ENCODE measurements at regions not wholly inside any gene's neighbourhood (a gene's known extent, or its start where the extent isn't known, plus 50 kb on each side); places are given as distances from the start of the nearest gene placed in this dataset.

GRCh38 chr5:104265531-104266140 lies 703.0 kb upstream of the NUDT12 start:
- H3K4me1 ChIP-seq (ENCODE audit: control insufficient read depth, insufficient read depth, low read length) = no peaks in the 10 kb centered on the region
- TF ChIP-seq SMC3 (IDR thresholded peaks at IDR 0.05; ENCODE audit: low read depth, low read length) (no peak), BHLHE40 (IDR thresholded peaks at IDR 0.05; ENCODE audit: low read depth, low read length) (no peak), RCOR1 (IDR thresholded peaks at IDR 0.05; ENCODE audit: insufficient replicate concordance, low read length) (no peak), RFX5 (IDR thresholded peaks at IDR 0.05; ENCODE audit: low read depth, low read length) (no peak), MXI1 (IDR thresholded peaks at IDR 0.05; ENCODE audit: borderline replicate concordance, low read depth, low read length) (no peak), MAZ (IDR thresholded peaks at IDR 0.05; ENCODE audit: borderline replicate concordance, low read depth, low read length) (no peak), FOS (IDR thresholded peaks at IDR 0.05; ENCODE audit: low read depth, low read length) (no peak), CHD1 (IDR thresholded peaks at IDR 0.05; ENCODE audit: low read depth, low read length) (no peak), CEBPB (IDR thresholded peaks at IDR 0.05; ENCODE audit: low read depth, low read length) (no peak)
- H4K91ac ChIP-seq (ENCODE audit: insufficient read depth, low read depth, low read length) = no peak overlapping the region
- no peaks in the 10 kb centered on the region for H3K79me1 ChIP-seq (ENCODE audit: low read depth in 1 of 2, low read length in 2 of 2)
- H3K27ac ChIP-seq (ENCODE audit: insufficient read depth, low read length) = no peak overlapping the region
- no peak overlapping the region for H2BK5ac ChIP-seq (ENCODE audit: low read depth, low read length, poor library complexity, severe bottlenecking)
- no peak overlapping the region for H2BK120ac ChIP-seq (ENCODE audit: low read depth, low read length)
- H3K56ac ChIP-seq (ENCODE audit: extremely low read depth, insufficient read depth, low read length) = no peak overlapping the region
- no peaks in the 10 kb centered on the region for H3K36me3 ChIP-seq (ENCODE audit: control insufficient read depth, insufficient read depth, low read length)
- CTCF ChIA-PET = no interaction called here
- H3K9me1 ChIP-seq (ENCODE audit: insufficient read depth, low read length) = no peaks in the 10 kb centered on the region
- in situ Hi-C loops (cut with MboI; ENCODE audit: low sequenced_read_pairs) = no loop called here
- BruUV-seq (replicated peaks) = no TSS peak
- H3K4me3 ChIP-seq (ENCODE audit: insufficient read depth, low read depth, low read length) = no peak overlapping the region
- no peak overlapping the region for H3K9ac ChIP-seq (ENCODE audit: low read depth, low read length)
- no peak overlapping the region for H3K18ac ChIP-seq (ENCODE audit: low read depth, low read length)
- POLR2A ChIA-PET (ENCODE audit: unreplicated experiment) = no interaction called here
- no peak overlapping the region for H3K14ac ChIP-seq (replicated peaks; ENCODE audit: low read depth, low read length)
- no peak overlapping the region for H2BK15ac ChIP-seq (ENCODE audit: low read depth, low read length)
- no peaks in the 10 kb centered on the region for H4K20me1 ChIP-seq (ENCODE audit: insufficient read depth, low read length)
- intact Hi-C loops (cut with micrococcal nuclease) = no loop called here
- ATAC-seq (ENCODE audit: low read depth) = no peak
- no peak overlapping the region for H2AK5ac ChIP-seq (ENCODE audit: low read depth, low read length)
- H3K4me2 ChIP-seq (ENCODE audit: low read depth, low read length) = no peak overlapping the region
- DNase-seq = no peak
- dilution Hi-C loops (cut with HindIII; ENCODE audit: low sequenced_read_pairs, unreplicated experiment) = no loop called here
- H2AFZ ChIP-seq (replicated peaks; ENCODE audit: low read length, poor library complexity) = no peak overlapping the region
- H3K9me3 ChIP-seq (ENCODE audit: control insufficient read depth, insufficient read depth, low read length) = no peaks in the 10 kb centered on the region; the same call in 1 of the 2 replicates
- H3K23ac ChIP-seq (ENCODE audit: low read depth, low read length) = no peak overlapping the region
- no peak overlapping the region for H2AK9ac ChIP-seq (replicated peaks; ENCODE audit: low read depth, low read length, poor library complexity)
- WGBS, 2 experiments (ENCODE audit: extremely low coverage in 2 of 2, insufficient read length in 1 of 2) = no CpG with 5 or more reads among the region's 1 CpG
- H2BK20ac ChIP-seq (ENCODE audit: low read depth, low read length) = no peak overlapping the region
- no peak overlapping the region for H4K8ac ChIP-seq (ENCODE audit: low read depth in 2 of 2, low read length in 2 of 2)
- no peaks in the 10 kb centered on the region for H3K27me3 ChIP-seq (ENCODE audit: control insufficient read depth, insufficient read depth, low read length)
- no peak overlapping the region for H4K5ac ChIP-seq (ENCODE audit: low read depth, low read length)
- H3K4ac ChIP-seq (ENCODE audit: low read depth, low read length) = no peak overlapping the region

All from IMR-90 (cell line).